K562 (cell line): ENCODE measurements at regions not wholly inside any gene's neighbourhood (a gene's known extent, or its start where the extent isn't known, plus 50 kb on each side); places are given as distances from the start of the nearest gene placed in this dataset.

ENCODE experiments used
- ATAC-seq: fragments of 200-7000 bp; cut with Tn5 transposase; 3 replicates; pipeline ENCODE4 v1.9.1; 2020; ENCODE audit warnings: moderate library complexity
- BruUV-seq: library from RNA; stranded (reverse); fragments of 400-500 nt; replicated peaks from 2 replicates; lab custom pipeline; 2021; lab: Mats Ljungman, UMichigan
- CTCF ChIA-PET: fragments of 300-600 bp; formaldehyde crosslinking; extraction: SDS; loops from one replicate; lab custom pipeline; 2021; ENCODE audit warnings: low intra/inter-chr PET ratio; lab: Yijun Ruan, JAX
- POLR2A ChIA-PET: fragments of 300-600, 350-650 bp; sonication (Branson Sonifier 250); formaldehyde crosslinking; extraction: SDS; loops from one replicate; lab custom pipeline; 2021; ENCODE audit warnings: antibody characterized with exemption, inconsistent platforms; lab: Yijun Ruan, JAX
- DNase-seq, 4 experiments: peaks; one replicate each; pipeline versions ENCODE4 v3.0.0 to v3.0.0-alpha.2; 2011 to 2018; ENCODE audit warnings: low spot score in 3 of 4, mixed read lengths in 3 of 4; ENCODE audit errors: extremely low read depth in 1 of 4
- FAIRE-seq: peaks from 2 replicates; lab custom pipeline; 2011; peaks lifted over from hg19 to GRCh38; lab: Jason Lieb, UNC
- H2AFZ ChIP-seq: 2 replicates; pipeline ENCODE4 v1.6.0; 2011; ENCODE audit warnings: low read depth, low read length, control low read depth, inconsistent platforms
- H3K27ac ChIP-seq: fragments of 200-600 bp; 3 replicates; pipeline ENCODE4 v1.8.0; 2011; ENCODE audit warnings: low read depth, mild to moderate bottlenecking, control low read depth, inconsistent platforms, low read length, moderate library complexity, mixed read lengths; ENCODE audit errors: extremely low read depth
- H3K27me3 ChIP-seq, 2 experiments: fragments of 300-600 bp in 1 of 2; 2 replicates in 1 of 2; 3 replicates in 1 of 2; pipeline versions ENCODE4 v1.6.0 to v1.8.0; 2011; ENCODE audit warnings: inconsistent platforms in 2 of 2, low read length in 2 of 2, mild to moderate bottlenecking in 1 of 2, mixed read lengths in 1 of 2, moderate library complexity in 1 of 2; ENCODE audit not compliant: control insufficient read depth in 2 of 2, insufficient read depth in 2 of 2
- H3K36me3 ChIP-seq: fragments of 300-600 bp; 3 replicates; pipeline ENCODE4 v1.8.0; 2011; ENCODE audit warnings: mild to moderate bottlenecking, low read length, inconsistent platforms; ENCODE audit not compliant: control insufficient read depth, insufficient read depth
- H3K4me1 ChIP-seq, 2 experiments: fragments of 200-600 bp in 1 of 2; replicated peaks in 1 of 2; 2 replicates in 1 of 2; 3 replicates in 1 of 2; pipeline versions ENCODE4 v1.5.1 to v1.8.0; 2011; ENCODE audit warnings: inconsistent platforms in 2 of 2, low read length in 2 of 2, mild to moderate bottlenecking in 1 of 2, mixed read lengths in 1 of 2, moderate library complexity in 1 of 2; ENCODE audit not compliant: control insufficient read depth in 2 of 2, insufficient read depth in 2 of 2
- H3K4me2 ChIP-seq: 2 replicates; pipeline ENCODE4 v1.6.1; 2011; ENCODE audit warnings: low read length, control low read depth, inconsistent platforms, mixed read lengths; ENCODE audit not compliant: insufficient read depth
- H3K4me3 ChIP-seq: fragments of 200-600 bp; sonication (generic), shearing (Covaris generic); 2 replicates; pipeline ENCODE4 v1.5.1; 2016; ENCODE audit warnings: control low read depth, inconsistent platforms
- H3K79me2 ChIP-seq: fragments of 200-600 bp; 3 replicates; pipeline ENCODE4 v1.8.0; 2011; ENCODE audit warnings: low read length, inconsistent platforms; ENCODE audit not compliant: control insufficient read depth, insufficient read depth
- H3K9ac ChIP-seq, 2 experiments: 2 replicates each; pipeline versions ENCODE4 v1.6.0 to v1.6.1; 2011; ENCODE audit warnings: low read depth in 2 of 2, low read length in 2 of 2, control low read depth in 1 of 2, inconsistent platforms in 1 of 2, mild to moderate bottlenecking in 1 of 2, mixed read lengths in 1 of 2; ENCODE audit not compliant: insufficient read depth in 1 of 2
- H3K9me1 ChIP-seq: one replicate; pipeline ENCODE4 v1.6.0; 2011; ENCODE audit warnings: inconsistent platforms, mild to moderate bottlenecking, low read length, moderate library complexity; ENCODE audit not compliant: control insufficient read depth, insufficient read depth
- H3K9me3 ChIP-seq: replicated peaks from 2 replicates; pipeline ENCODE4 v1.5.1; 2011; ENCODE audit warnings: low read depth, low read length, inconsistent platforms; ENCODE audit not compliant: control insufficient read depth, insufficient read depth
- H4K20me1 ChIP-seq: replicated peaks from 2 replicates; pipeline ENCODE4 v1.6.1; 2011; ENCODE audit warnings: low read length, inconsistent platforms, mixed read lengths; ENCODE audit not compliant: control insufficient read depth, insufficient read depth
- CBX1 ChIP-seq: sonication (generic); IDR thresholded peaks from 2 replicates; pipeline ENCODE4 v1.6.1; 2016; ENCODE audit warnings: antibody characterized with exemption, low read depth, mild to moderate bottlenecking
- CREBBP ChIP-seq: IDR thresholded peaks from one replicate; pipeline ENCODE4 v1.6.1; 2012; ENCODE audit warnings: low read depth, mild to moderate bottlenecking, control low read depth, inconsistent platforms, low read length
- CUX1 ChIP-seq: fragments of 200-800 bp; sonication (Bioruptor generic); IDR thresholded peaks from 2 replicates; pipeline ENCODE4 v1.6.1; 2016; ENCODE audit warnings: missing genetic modification characterization, missing compliant biosample characterization
- KDM1A ChIP-seq, 2 experiments: fragments of 450-650 bp; IDR thresholded peaks; 2 replicates each; pipeline ENCODE4 v1.6.1; 2016; ENCODE audit warnings: mild to moderate bottlenecking in 2 of 2
- PHB ChIP-seq: fragments of 250-450 bp; sonication (Bioruptor Pico); IDR thresholded peaks from 2 replicates; pipeline ENCODE4 v1.5.0; 2021
- POLR3G ChIP-seq: IDR thresholded peaks from 2 replicates; pipeline ENCODE4 v1.6.1; 2011; ENCODE audit not compliant: insufficient read length, insufficient replicate concordance; ENCODE audit errors: extremely low read depth
- RFX5 ChIP-seq: IDR thresholded peaks from 2 replicates; pipeline ENCODE4 v1.6.1; 2011; ENCODE audit warnings: low read depth, mild to moderate bottlenecking, improper control_type of control experiment, low read length
- YY1 ChIP-seq, 3 experiments: IDR thresholded peaks; 2 replicates each; pipeline ENCODE4 v1.6.1; 2011; ENCODE audit warnings: low read length in 2 of 3, mild to moderate bottlenecking in 2 of 3, moderate library complexity in 2 of 3, borderline replicate concordance in 1 of 3, control low read depth in 1 of 3, low read depth in 1 of 3; ENCODE audit not compliant: insufficient read depth in 3 of 3, insufficient replicate concordance in 2 of 3, control insufficient read depth in 1 of 3, insufficient read length in 1 of 3; ENCODE audit errors: extremely low read depth in 1 of 3
- WGBS: fragments of 100-300 bp; shearing (Covaris generic); methylation state at CpG from one replicate; pipeline ENCODE4 v1.1.6; 2016; ENCODE audit warnings: low coverage, mixed read lengths; ENCODE audit not compliant: insufficient coverage; ENCODE audit errors: missing lambda C conversion rate; 5-methylcytosine and 5-hydroxymethylcytosine counted together
- in situ Hi-C: fragments of 300-500 bp; cut with MboI; formaldehyde crosslinking; loops from 4 replicates; pipeline ENCODE4 v1.15.0; 2018; ENCODE audit warnings: inconsistent platforms, mixed read lengths
- intact Hi-C: fragments of 100-400 bp; cut with micrococcal nuclease; formaldehyde crosslinking; loops from 2 replicates; pipeline ENCODE4 v1.14.2; 2022

- WGBS = 52% methylated on average over 4 of the region's 4 CpGs
- intact Hi-C loops = loop anchor here (5.0 kb wide), 2 partner anchors 49 to 409 kb away; no protein-coding TSS in a partner anchor
- FAIRE-seq = no peak
- in situ Hi-C loops = no loop called here
- no peak for TF ChIP-seq RFX5
- TF ChIP-seq, all 486 proteins: peak for 0
- H3K79me2 ChIP-seq = no peaks in the 10 kb centered on the region
- BruUV-seq = no TSS peak
- no peaks in the 10 kb centered on the region for H4K20me1 ChIP-seq
- H3K4me3 ChIP-seq = no peak overlapping the region
- H3K9me1 ChIP-seq = no peaks in the 10 kb centered on the region
- no peak overlapping the region for H3K4me2 ChIP-seq
- no peak overlapping the region for H3K27ac ChIP-seq
- ATAC-seq = no peak
- no peaks in the 10 kb centered on the region for H3K27me3 ChIP-seq
- peaks cover 0 to 9% of the 10 kb centered on the region in 2 experiments; a peak in 3 of 5 replicates for H3K4me1 ChIP-seq
- H2AFZ ChIP-seq = peak overlapping the region; percentile 64
- H3K9ac ChIP-seq = no peak overlapping the region
- DNase-seq = no peak
- no peaks in the 10 kb centered on the region for H3K36me3 ChIP-seq
- CTCF ChIA-PET = no interaction called here
- no peaks in the 10 kb centered on the region for H3K9me3 ChIP-seq
- POLR2A ChIA-PET = interaction anchor here (1.3 to 1.9 kb wide), 2 partner anchors 10 to 16 kb away, joined by 3 to 6 read pairs; no protein-coding TSS in a partner anchor
Observed at GRCh38 chr5:81835814-81836367, 85.0 kb upstream of the SSBP2 start.

GRCh38 chr5:81834021-81834660, 83.2 kb upstream of the SSBP2 start:
- intact Hi-C loops (no loop called here), in situ Hi-C loops (no loop called here)
- Histone ChIP-seq H3K9me3 (no peaks in the 10 kb centered on the region), H3K4me1 (peaks cover 0 to 9% of the 10 kb centered on the region in 2 experiments; a peak in 3 of 5 replicates), H3K4me3 (no peak overlapping the region), H3K79me2 (no peaks in the 10 kb centered on the region), H3K9me1 (no peaks in the 10 kb centered on the region), H3K9ac (no peak overlapping the region), H3K36me3 (no peaks in the 10 kb centered on the region), H3K27ac (no peak overlapping the region), H3K27me3 (no peaks in the 10 kb centered on the region), H3K4me2 (no peak overlapping the region), H2AFZ (peak overlapping the region; percentile 7; the same call in 1 of the 2 replicates), H4K20me1 (no peaks in the 10 kb centered on the region)
- no TSS peak for BruUV-seq
- ATAC-seq (no peak), DNase-seq (no peak), FAIRE-seq (no peak)
- ChIA-PET POLR2A (no interaction called here), CTCF (no interaction called here)
- 56% methylated on average over 11 of the region's 11 CpGs for WGBS
- TF ChIP-seq CBX1 (no peak), PHB (CRISPR knock-in tag) (no peak), CREBBP (no peak), YY1 (IDR thresholded peaks at IDR 0.05; ENCODE audit: borderline replicate concordance in 1 of 3, control insufficient read depth in 1 of 3, extremely low read depth in 1 of 3, insufficient read depth in 3 of 3, insufficient read length in 1 of 3, insufficient replicate concordance in 2 of 3, low read depth in 1 of 3, low read length in 2 of 3) (no peak), KDM1A (IDR thresholded peaks at IDR 0.05) (no peak), CUX1 (CRISPR knock-in tag) (no peak), POLR3G (no peak)
